Panc1 (cell line): ENCODE measurements at regions not wholly inside any gene's neighbourhood (a gene's known extent, or its start where the extent isn't known, plus 50 kb on each side); places are given as distances from the start of the nearest gene placed in this dataset.

ENCODE experiments used
- ATAC-seq: fragments of 200-7000 bp; cut with Tn5 transposase; 2 replicates; pipeline ENCODE4 v1.9.1; 2020; ENCODE audit warnings: mild to moderate bottlenecking, moderate library complexity
- BruUV-seq: library from RNA; stranded (reverse); fragments of 400-500 nt; replicated peaks from 2 replicates; lab custom pipeline; 2021; lab: Mats Ljungman, UMichigan
- CTCF ChIA-PET: fragments of 300-600 bp; sonication (Branson Sonifier 250); formaldehyde crosslinking; loops from one replicate; lab custom pipeline; 2022; ENCODE audit warnings: antibody characterized with exemption; lab: Charles Lee
- POLR2A ChIA-PET: fragments of 300-600 bp; sonication (Branson Sonifier 250); formaldehyde crosslinking; loops from one replicate; lab custom pipeline; 2022; ENCODE audit warnings: antibody characterized with exemption; lab: Charles Lee
- DNase-seq: peaks from one replicate; pipeline ENCODE4 v3.0.0-alpha.2; 2010; ENCODE audit warnings: low read depth, low spot score
- H3K27ac ChIP-seq: 2 replicates; pipeline ENCODE4 v1.5.1; 2011; ENCODE audit warnings: mild to moderate bottlenecking, low read length, inconsistent platforms
- H3K27me3 ChIP-seq: fragments of 200-500 bp; sonication (Bioruptor generic); 2 replicates; pipeline ENCODE4 v1.6.0; 2014; ENCODE audit warnings: low read length, inconsistent platforms; ENCODE audit not compliant: control insufficient read depth, insufficient read depth
- H3K36me3 ChIP-seq: fragments of 200-500 bp; sonication (Bioruptor generic); 2 replicates; pipeline ENCODE4 v1.5.1; 2014; ENCODE audit warnings: inconsistent platforms, mild to moderate bottlenecking, low read length, moderate library complexity; ENCODE audit not compliant: control insufficient read depth, insufficient read depth
- H3K4me1 ChIP-seq: 2 replicates; pipeline ENCODE4 v1.5.1; 2011; ENCODE audit warnings: inconsistent platforms, mild to moderate bottlenecking, low read length, moderate library complexity; ENCODE audit not compliant: control insufficient read depth, insufficient read depth
- H3K4me3 ChIP-seq, 2 experiments: 2 replicates each; pipeline ENCODE4 v1.5.1; 2011 to 2012; ENCODE audit warnings: low read depth in 2 of 2, low read length in 2 of 2, mild to moderate bottlenecking in 2 of 2, inconsistent platforms in 1 of 2, moderate library complexity in 1 of 2
- H3K9me3 ChIP-seq: fragments of 200-500 bp; sonication (Bioruptor generic); 2 replicates; pipeline ENCODE4 v1.5.1; 2014; ENCODE audit warnings: low read depth, mild to moderate bottlenecking, inconsistent platforms, low read length, moderate library complexity; ENCODE audit not compliant: control insufficient read depth, insufficient read depth
- CTCF ChIP-seq: fragments of 450-650 bp; IDR thresholded peaks from 2 replicates; pipeline ENCODE4 v1.5.1; 2017; ENCODE audit warnings: mild to moderate bottlenecking
- POLR2AphosphoS5 ChIP-seq: IDR thresholded peaks from 2 replicates; pipeline ENCODE4 v1.6.1; 2012; ENCODE audit warnings: mild to moderate bottlenecking, low read depth, low read length, moderate library complexity
- REST ChIP-seq, 2 experiments: IDR thresholded peaks; 2 replicates each; pipeline ENCODE4 v1.6.1; 2011 to 2012; ENCODE audit warnings: low read depth in 2 of 2, control low read depth in 1 of 2, low read length in 1 of 2, mild to moderate bottlenecking in 1 of 2, moderate library complexity in 1 of 2; ENCODE audit not compliant: insufficient read depth in 1 of 2
- SIN3A ChIP-seq: IDR thresholded peaks from 2 replicates; pipeline ENCODE4 v1.6.1; 2012; ENCODE audit warnings: low read depth, mild to moderate bottlenecking, low read length, moderate library complexity, borderline replicate concordance; ENCODE audit not compliant: insufficient read depth
- TCF7L2 ChIP-seq: IDR thresholded peaks from 2 replicates; pipeline ENCODE4 v1.6.1; 2011; ENCODE audit warnings: mild to moderate bottlenecking, low read depth, low read length, inconsistent platforms
- in situ Hi-C: cut with HindIII; loops from 2 replicates; pipeline ENCODE4 v1.10.0; 2016; ENCODE audit warnings: low sequenced_read_pairs, low pct_unique_long_range_greater_than_20kb
- intact Hi-C: fragments of 100-400 bp; cut with micrococcal nuclease; formaldehyde crosslinking; loops from one replicate; pipeline ENCODE4 v1.10.0; 2022; ENCODE audit not compliant: unreplicated experiment

- in situ Hi-C loops (no loop called here), intact Hi-C loops (no loop called here)
- CTCF ChIA-PET, result no interaction called here
Observed at GRCh38 chr17:36723459-36724025, 122.2 kb downstream of the MRM1 start.

GRCh38 chr17:36726199-36726598 lies 124.8 kb downstream of the MRM1 start:
- Histone ChIP-seq H3K9me3 (no peaks in the 10 kb centered on the region), H3K27ac (no peak overlapping the region), H3K36me3 (no peaks in the 10 kb centered on the region), H3K27me3 (no peaks in the 10 kb centered on the region; the same call in 1 of the 2 replicates), H3K4me3 (no peak overlapping the region), H3K4me1 (peaks cover 4% of the 10 kb centered on the region)
- ChIA-PET POLR2A (no interaction called here), CTCF (no interaction called here)
- ATAC-seq, result no peak
- in situ Hi-C loops (no loop called here), intact Hi-C loops (no loop called here)
- no peak for TF ChIP-seq TCF7L2
- no peak for TF ChIP-seq CTCF
- no peak for TF ChIP-seq REST (IDR thresholded peaks at IDR 0.05; ENCODE audit: insufficient read depth in 1 of 2, low read depth in 2 of 2, low read length in 1 of 2)
- TF ChIP-seq POLR2AphosphoS5, result no peak
- TF ChIP-seq SIN3A, result no peak
- BruUV-seq, result no TSS peak
- DNase-seq, result no peak

More at GRCh38 chr17:36723459-36724025, 122.2 kb downstream of the MRM1 start:
- no peak for TF ChIP-seq CTCF
- no peak for TF ChIP-seq POLR2AphosphoS5
- TF ChIP-seq SIN3A, result no peak
- no peak for TF ChIP-seq REST (IDR thresholded peaks at IDR 0.05; ENCODE audit: insufficient read depth in 1 of 2, low read depth in 2 of 2, low read length in 1 of 2)
- no peak for TF ChIP-seq TCF7L2
- POLR2A ChIA-PET, result interaction anchor here (0.5 kb wide), 1 partner anchor 774 kb away, joined by 22 read pairs; no protein-coding TSS in a partner anchor
- no peaks in the 10 kb centered on the region for H3K27me3 ChIP-seq
- H3K4me3 ChIP-seq, result no peak overlapping the region
- BruUV-seq, result no TSS peak
- peaks cover 4% of the 10 kb centered on the region for H3K4me1 ChIP-seq
- H3K36me3 ChIP-seq, result no peaks in the 10 kb centered on the region
- no peaks in the 10 kb centered on the region for H3K9me3 ChIP-seq
- DNase-seq (no peak), ATAC-seq (no peak)
- H3K27ac ChIP-seq, result no peak overlapping the region
